CMK (cell line): ENCODE measurements at regions not wholly inside any gene's neighbourhood (a gene's known extent, or its start where the extent isn't known, plus 50 kb on each side); places are given as distances from the start of the nearest gene placed in this dataset.

Experiments used
- DNase-seq: peaks from one replicate; pipeline ENCODE4 v3.0.0-alpha.2; 2010; ENCODE audit warnings: low read depth

DNA sequence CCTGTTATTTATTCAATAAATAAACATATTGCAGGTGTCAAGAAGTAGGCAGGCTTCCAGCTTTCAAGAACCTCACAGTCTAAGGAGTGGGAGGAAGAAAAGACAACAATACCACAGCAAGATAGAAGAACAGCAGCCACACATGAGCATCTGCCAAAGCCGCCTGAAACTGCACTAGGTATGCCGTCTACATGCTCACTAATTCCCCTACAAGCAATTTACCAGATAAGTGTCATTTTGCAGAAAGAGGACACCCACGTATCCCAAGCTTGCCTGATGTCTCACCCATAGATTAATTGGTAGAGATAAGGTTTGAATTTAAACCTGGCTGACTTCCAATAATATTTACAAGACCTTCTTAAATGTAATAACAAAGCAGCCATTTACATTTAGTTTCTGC lies 439.4 kb upstream of the CPEB2 start:
- DNase-seq: no peak

GRCh38 chr4:14564281-14564680 lies 438.0 kb upstream of the CPEB2 start:
- no peak for DNase-seq

GRCh38 chr4:14566518-14566917 lies 435.8 kb upstream of the CPEB2 start:
- no peak for DNase-seq

GRCh38 chr4:14568351-14568750 lies 433.9 kb upstream of the CPEB2 start:
- no peak for DNase-seq

DNA sequence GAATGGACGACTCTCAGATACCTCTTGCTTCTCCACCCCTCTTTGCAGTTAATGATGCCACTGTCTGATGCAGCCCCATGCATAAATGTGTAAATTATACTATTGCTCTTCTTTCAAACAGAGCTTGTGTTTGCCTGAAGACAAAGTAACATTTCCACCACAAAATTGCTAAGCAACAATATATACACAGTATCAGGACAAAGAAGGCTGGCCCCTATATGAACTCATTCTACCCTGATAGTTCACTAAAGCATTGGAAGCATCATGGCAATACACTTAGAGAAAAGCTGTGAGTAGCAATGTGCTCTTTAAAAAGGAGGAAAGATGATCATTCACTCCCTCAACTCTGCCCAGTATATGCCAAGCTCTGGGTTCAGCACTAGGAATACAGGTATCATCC lies 427.0 kb upstream of the CPEB2 start:
- no peak for DNase-seq

GRCh38 chr4:14575919-14576318 lies 426.4 kb upstream of the CPEB2 start:
- no peak for DNase-seq

DNA sequence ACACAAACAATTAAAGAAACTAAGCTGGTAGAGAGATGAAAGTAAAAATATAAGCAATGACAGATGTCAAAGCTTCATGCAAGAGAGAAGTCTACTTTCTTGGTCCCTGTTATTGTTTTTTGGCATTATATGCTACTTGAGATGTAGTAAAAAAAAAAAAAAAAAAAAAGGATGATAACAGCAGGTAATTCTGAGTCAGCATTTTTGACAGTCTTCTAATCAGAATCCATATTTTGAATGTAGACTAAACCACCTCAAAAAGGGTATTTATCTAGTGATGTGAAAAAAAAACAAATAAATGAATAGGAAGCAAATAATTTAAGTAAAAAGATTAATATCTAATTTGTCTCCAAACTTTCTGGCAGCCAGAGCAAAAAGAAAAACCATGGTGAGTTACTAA lies 422.2 kb upstream of the CPEB2 start:
- DNase-seq: no peak

- DNase-seq: no peak
Measured at GRCh38 chr4:14581741-14582140, 420.5 kb upstream of the CPEB2 start.

DNA sequence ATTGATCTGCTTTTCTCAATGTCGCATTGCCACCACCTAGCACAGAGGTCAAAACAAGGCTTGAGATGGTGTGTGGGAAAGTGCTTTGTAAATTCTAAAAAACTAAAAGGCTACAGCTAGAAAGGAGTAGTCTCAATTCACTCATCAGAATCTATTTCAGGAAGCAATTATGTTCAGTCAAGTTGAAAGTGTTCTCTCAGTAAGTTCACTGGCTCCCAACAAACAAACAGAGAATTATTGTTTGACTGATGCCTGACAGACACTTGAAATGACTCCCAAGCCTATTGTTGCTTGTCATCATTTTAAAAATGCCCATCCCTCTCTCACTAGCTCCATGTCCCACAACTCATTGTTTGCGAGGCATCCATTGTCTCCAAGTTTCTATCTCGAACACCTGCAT lies 419.6 kb upstream of the CPEB2 start:
- DNase-seq: no peak

DNA sequence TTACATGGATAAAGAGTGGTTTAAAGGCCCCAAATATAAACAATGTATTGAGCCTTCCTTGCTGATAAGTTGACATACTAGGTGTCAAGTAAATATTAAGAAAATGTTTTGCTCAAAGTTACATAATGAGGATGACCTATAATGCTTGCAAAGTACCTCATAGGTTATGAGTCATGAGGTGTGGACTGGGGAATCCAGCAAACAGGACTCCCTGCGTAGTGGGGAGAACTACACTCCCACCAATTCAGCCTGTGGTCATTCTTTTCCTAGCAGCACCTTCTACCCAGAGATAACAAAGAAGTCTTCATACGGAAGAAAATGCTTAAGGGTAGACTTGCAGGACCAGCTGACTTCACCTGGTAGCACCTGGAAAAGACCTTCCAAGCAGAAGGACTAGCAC lies 418.9 kb upstream of the CPEB2 start:
- DNase-seq: no peak

GRCh38 chr4:14583752-14584151 lies 418.5 kb upstream of the CPEB2 start:
- DNase-seq: no peak

- no peak for DNase-seq
Measured at GRCh38 chr4:14592950-14593349, 409.3 kb upstream of the CPEB2 start.

DNA sequence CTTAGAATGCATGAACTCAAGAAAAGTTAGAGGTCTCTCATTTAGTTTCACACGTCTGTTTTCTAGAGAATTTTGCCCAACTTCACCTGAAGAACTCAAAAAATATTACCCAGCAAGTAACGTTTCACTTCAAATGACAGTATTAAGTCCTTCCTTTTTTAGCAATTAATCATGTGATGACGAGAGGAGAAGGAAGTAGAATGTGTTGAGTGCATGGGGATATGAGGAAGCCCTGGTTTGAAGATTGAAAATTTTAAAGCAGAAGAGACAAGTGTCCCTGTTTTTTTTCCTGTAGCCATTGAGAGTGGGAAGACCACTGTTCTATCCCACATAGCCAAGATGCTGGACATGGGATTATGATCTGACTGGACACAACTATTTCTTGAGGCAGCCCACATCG lies 406.3 kb upstream of the CPEB2 start:
- DNase-seq: no peak

DNA sequence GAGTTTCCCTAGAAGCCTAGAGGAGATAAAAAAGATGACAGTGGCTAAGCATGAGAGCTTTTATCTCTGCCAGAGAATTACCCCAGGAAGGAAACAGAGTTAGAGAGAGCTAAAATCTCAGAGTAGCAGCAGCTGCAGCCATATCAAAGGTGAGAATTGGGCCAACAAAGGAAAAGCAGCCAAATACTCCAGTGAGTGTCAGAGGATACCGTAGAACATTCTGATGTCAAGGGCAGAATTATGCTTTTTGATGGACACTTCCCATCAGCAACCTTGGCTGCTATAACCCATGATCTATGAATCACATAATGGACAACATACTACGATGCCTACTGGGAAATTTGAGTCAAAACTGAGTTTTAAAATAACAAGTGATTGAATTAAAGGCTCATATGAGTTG lies 405.8 kb upstream of the CPEB2 start:
- DNase-seq: no peak

DNA sequence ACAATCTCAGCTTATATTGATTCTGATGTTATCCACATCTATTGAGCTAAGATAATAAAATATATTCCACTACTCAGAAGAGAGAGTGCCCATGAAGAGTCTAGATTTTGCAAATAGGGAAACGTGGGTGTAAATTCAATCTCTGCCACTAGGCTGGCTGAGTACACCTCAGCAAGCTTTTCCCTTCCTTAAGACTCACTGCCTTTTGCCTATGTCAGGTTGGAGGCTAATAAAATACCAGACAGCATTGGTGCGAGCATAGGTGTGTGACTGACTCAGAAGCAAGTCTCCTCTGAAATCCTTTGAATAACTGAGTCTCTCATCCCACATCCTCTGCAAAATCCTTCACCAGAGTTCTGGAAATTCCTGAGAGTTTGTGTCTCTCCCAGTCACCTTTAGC lies 405.4 kb upstream of the CPEB2 start:
- no peak for DNase-seq

DNA sequence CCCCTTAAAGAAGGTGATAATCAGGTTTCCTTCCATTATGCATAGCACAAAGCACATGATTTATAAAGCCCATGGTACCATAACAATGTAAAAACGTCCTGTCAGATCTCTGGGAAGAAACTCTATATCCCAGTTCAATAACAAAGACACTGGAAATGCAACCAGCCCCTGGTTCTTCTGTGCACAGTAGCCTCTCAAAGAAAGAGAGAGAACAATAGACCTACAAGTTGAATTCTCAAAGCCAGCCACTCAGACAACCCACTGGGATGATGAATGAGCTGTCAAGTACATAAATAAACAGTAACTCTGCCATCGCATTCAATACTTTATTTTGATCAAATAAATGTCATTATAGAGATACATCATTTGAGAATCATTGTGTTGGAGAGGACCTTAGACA lies 400.1 kb upstream of the CPEB2 start:
- DNase-seq: no peak

GRCh38 chr4:14607001-14607400 lies 395.3 kb upstream of the CPEB2 start:
- no peak for DNase-seq

DNA sequence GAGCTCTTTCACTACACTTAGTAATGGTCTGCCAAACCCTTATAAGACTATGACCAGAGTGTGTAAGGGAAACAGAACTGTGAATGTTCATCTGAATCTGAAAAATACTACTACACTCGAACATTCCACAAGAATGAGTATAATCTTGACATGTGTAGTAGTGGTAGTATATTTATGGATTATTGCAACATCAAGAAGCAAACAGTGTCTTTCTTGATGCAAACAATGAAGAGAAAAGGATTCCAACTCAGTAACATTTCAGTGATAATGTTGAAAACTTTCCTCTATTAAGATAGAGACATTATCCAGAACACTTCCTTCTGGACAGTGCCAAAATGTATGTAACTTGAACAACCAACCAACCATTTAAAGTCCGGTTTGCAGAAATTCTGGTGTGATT lies 394.7 kb upstream of the CPEB2 start:
- no peak for DNase-seq

GRCh38 chr4:14608630-14609029 lies 393.7 kb upstream of the CPEB2 start:
- DNase-seq: no peak

DNA sequence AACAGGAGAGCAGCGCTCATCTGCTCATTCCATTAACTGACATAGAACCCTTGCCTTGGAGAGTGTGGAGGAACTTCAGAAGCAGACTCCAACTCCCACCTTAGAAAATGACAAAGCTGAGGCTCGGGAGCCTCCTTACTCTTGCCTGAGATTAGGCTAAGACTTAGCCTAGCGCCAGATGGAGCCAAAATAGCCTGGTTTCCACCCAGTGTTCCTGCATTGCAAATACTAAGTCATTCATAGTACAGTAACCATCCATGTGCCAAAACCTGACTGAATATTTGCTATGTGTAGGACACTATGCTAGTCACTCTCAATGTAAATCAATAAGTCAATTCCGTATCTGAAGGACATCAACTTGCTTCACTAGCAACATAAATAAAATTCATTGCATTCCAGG lies 387.4 kb upstream of the CPEB2 start:
- DNase-seq: no peak

DNA sequence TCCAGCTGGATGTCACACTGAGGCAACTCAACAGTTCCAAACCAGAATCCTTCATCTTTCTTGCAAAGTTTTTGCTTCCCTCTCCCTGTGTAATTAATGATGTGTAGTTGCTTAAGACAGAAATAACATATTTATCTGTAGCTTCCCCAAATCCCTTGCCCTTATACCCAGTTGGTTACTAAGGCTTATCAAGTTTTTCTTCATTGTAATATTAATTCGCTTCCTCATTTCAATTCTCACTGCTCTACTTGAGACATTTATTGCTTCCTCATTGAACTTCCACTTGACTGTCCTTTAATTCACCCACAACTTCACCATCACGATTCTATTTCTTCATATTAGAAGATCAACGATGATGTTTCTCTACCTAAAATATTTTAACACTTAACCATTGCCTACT lies 386.6 kb upstream of the CPEB2 start:
- no peak for DNase-seq

DNA sequence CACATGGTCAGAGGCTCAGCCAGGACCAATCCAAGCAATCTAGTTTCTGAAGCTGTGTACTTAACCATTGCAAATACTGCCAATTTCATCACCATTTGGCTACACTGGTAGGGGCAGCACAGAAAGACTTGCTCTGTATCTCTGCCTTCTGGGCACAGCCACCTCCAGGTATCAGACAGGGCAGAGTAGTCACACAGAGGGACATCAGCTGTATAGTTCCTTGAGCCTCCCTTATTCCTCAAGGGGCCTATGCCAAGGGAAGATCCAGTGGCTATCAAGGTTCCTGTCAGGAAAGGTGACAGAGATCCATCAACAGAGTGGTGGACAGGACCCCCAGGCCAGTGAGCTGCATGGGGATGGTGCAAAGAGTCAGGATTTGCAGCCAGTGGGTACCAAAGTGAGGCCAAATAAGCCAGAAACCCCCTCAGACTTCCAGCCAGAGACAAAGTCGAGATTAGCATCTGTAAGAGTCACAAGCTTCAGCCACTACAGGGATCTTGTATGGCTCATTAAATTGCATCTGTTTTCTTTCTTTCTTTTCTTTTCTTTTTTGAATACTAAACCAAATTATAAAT lies 381.6 kb upstream of the CPEB2 start:
- no peak for DNase-seq

- no peak for DNase-seq
Measured at GRCh38 chr4:14621731-14622463, 380.4 kb upstream of the CPEB2 start.

DNA sequence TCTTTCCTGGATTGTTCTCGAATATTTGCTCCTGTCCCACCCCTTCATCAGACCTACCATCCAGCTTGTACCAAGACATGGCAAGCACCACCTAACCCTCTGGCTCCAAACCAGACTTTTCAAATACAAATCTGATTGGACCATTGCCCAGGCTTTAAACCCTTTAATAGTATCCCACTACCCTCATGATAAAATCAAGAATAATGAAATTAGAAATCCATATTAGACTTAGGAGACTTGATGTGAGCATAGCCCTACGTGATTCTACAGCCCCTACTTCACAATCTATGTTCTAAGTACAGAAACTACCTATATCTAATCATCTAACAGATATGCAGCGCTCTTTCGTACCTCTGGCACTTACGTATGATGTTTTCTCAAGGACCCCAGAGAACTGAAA lies 375.2 kb upstream of the CPEB2 start:
- DNase-seq: no peak
